ENCODE measurements at regions not wholly inside any gene's neighbourhood (a gene's known extent, or its start where the extent isn't known, plus 50 kb on each side); places are given as distances from the start of the nearest gene placed in this dataset.
"Not testable (repeated sequence)": the region's sequence is repeated elsewhere in the genome, so short reads cannot be mapped to it uniquely, and the experiment has no call there.

DNA sequence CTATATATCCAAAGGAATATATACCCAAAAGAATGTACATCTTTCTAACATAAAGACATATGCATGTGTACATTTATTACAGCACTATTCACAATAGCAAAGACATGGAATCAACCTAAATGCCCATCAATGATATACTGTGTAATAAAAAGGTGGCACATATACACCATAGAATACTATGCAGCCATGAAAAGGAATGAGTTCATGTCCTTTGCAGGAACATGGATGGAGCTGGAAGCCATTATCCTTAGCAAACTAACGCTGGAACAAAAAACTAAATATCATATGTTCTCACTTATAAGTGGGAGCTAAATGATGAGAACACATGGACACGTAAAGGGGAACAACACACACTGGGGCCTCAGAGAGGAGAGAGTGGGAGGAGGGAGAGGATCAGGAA, 365.7 kb upstream of the FTMT start:
- DNase-seq: not testable (repeated sequence)

DNA sequence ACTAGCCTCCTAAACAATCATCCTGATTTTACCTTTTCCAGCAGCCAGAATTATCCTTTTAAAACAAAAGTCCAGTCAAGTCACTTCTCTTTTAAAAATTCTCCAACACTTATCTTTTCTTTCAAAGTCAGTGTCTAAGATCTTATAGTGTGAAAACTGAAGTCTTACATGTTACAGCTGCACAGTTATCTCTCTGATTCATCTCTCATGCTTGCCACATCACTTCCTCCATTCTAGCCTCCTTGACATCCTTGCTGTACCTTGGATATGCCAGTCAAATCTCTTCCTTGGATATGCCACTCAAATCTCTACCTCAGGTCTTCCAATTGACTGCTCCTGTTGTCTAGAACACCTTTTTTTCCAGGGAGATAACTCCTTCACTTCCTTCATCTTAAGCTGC, 361.7 kb upstream of the FTMT start:
- DNase-seq: no peak

DNA sequence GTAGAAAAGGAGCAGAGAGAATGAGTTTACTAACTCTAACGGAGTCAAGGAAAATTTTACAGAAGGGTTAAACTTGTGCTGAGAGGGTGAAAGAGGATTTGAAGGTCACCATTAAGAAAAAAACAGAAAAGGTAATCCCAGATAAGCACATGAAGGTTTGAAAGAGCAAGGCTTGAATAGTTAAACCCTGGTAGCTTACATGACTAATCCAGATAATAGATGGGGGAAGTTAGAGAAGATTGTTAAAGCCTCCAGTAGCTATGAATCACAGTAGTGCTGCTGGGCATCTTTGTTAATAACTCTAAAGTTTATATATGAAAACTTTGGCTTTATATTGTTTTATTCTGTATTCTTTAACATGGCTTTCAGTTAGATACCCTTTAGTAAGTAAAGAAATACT, 354.5 kb upstream of the FTMT start:
- DNase-seq: no peak

DNA sequence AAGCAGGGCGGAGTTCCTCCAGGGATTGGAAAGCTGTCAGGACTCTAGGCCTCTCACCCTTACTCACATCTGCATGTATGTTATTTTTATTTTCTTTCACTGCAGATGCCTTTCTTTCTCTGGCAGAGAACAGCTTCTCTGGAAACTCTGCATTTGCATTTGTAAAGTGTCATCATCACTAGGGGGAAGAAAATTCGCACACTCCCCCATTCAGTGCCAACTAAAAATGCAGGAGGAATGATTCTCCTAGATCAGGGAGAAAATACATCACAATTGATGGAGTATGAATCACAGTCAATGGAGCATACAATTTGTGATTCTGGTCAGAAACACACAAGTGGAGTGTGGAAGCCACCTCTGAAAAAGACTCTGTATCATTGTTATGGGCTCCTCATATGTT, 351.4 kb upstream of the FTMT start:
- no peak for DNase-seq

DNA sequence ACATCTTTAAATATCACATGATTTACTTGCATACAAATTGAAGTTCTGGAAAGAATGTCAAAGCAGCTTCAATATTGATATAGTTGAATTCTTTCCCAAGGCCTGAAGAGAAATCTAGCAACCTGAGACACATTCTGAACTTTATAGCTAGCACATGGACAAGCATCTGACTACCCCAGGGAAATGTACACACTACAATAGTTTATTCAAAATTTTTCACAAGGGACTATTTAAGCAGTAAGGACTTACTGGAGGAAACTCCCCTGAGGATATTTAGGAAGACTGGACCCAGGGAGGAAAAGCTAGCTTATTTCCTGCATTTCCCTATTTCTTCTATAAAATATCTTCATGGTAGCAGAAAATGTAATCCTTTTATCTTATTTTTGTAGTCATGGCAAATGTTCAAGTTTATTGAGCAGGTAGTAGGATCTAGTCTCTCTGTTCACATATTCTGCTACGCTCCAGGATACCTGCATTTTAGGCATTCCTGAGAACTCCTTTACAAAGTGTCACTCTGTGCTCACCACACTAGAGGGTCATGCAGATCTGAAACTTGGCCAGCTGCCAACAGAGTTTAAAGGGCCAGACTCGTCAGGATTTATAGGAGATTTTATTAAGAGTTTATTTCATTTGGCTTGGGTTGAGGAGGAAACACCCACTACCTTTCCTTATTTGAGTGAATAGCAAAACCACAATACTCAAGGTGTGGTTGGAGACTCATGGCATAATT, 348.4 kb upstream of the FTMT start:
- DNase-seq: peak; percentile 40

DNA sequence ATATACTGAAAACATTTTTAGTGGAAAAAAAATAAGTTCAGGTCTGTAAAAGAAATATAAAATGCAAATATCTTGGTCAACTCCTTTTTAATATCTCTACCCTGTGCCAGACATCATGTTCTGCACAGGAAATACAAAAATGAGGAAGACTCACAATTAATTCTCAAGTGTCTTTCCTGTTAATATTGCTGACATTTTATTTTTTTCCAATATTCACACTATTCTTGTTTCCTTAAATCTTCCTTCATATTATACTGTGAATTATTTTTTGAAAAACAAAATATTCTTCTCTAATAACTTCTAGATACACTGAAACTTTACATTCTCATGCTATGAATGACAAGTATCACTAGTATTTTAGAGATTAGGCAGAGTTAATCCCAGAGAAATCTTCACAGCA, 334.7 kb upstream of the FTMT start:
- DNase-seq: no peak

DNA sequence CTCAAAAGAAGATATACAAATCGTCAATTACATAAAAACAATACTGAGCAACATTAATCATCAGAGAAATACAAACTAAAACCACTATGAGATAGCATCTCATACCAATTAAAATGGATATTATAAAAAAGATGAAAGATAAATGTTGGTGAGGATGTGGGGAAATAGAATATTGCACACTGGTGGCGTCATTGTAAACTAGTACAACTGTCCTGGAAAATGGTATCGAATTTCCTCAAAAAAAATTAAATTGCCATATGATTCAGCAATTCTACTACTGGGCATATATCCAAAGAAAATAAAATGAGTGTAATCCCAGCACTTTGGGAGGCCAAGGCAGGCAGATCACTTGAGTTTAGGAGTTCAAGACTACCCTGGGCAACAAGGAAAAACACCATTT, 326.0 kb upstream of the FTMT start:
- DNase-seq: no peak

DNA sequence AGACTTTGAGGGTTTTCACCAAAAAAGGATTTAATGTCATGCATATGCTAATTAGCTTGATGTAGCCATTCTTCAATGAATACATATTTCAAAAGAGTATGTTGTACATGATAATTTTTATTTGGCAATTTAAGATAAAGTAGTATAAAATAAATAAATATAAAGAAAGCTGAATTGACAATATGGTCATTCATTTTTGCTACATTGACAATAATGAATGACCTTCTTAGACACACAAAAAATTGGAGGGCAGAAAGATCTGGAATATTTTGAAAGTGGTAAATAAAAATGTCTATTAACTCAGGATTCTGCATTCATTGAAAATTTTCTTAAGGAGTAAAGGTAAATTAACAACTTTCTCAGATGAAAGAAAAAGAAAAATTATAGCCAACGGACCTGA, 324.8 kb upstream of the FTMT start:
- DNase-seq: no peak

DNA sequence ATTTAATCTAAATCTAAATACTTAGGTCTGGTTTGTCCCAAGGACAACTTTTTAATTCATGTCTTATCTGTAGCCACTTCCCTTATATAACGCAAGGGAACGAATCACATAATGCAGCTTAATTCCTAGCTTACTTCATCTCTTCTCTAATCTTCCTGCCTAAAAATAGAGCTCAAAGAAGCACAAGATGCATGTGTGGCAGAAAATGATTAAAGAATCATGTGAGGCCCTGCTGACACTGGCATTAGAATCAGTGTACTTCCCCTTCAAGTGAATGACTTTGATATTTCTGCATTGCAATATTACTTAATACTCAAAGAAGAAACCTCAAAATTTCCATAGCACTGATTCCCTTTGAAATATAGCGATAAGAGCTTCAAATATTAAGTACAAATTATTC, 317.9 kb upstream of the FTMT start:
- no peak for DNase-seq

DNA sequence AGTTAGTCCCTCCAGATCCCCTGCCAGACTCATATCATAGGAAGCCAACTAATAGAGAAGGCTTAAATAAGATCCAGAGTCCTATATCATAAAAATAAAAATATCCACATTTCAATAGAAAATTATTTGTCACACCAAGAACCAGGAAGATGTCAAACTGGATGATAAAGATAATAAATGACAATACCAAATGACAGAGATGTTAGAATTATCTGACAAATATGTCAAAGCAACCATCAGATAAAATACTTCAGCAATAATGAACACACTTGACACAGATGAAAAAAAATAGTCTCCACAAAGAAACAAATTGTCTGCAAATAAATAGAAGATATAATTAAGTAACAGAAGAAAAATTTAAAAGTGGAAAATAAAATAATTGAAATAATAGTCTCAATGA, 300.7 kb upstream of the FTMT start:
- no peak for DNase-seq

DNA sequence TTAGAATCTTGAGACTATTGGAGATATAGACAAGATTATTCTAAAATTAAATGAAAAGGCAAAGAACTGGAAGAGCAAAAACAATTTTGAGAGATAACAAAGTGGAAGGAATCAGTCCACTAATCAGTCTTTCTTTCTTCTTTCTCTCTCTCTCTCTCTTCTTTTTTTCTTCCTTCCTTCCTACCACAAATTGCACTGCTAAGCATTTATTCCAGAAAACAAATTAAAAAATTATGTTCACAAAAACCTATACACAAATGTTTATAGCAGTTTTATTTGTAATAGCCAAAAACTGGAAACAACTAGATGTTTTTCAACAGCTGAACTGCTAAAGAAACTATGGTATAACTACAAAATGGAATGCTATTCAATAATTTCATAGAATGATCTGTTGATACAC, 291.9 kb upstream of the FTMT start:
- DNase-seq: no peak

DNA sequence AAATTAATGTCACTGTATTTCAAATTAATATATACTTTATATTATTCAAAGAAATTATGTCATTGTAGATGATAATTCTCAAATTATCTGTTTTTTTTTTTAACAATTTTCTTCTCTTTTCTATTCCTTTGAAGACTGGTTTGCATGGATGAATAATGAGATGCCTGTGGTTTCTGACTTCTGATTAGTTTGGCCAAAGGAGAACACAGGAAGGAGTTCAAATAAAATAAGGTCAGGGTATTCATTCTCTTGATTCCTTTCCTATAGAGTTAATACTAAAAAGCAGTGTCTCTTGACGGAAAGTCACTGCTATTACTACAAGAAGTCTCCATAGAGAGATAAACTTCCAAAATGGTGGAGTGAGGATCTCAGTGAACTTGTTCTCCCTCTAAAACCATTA, 279.6 kb upstream of the FTMT start:
- DNase-seq: no peak

DNA sequence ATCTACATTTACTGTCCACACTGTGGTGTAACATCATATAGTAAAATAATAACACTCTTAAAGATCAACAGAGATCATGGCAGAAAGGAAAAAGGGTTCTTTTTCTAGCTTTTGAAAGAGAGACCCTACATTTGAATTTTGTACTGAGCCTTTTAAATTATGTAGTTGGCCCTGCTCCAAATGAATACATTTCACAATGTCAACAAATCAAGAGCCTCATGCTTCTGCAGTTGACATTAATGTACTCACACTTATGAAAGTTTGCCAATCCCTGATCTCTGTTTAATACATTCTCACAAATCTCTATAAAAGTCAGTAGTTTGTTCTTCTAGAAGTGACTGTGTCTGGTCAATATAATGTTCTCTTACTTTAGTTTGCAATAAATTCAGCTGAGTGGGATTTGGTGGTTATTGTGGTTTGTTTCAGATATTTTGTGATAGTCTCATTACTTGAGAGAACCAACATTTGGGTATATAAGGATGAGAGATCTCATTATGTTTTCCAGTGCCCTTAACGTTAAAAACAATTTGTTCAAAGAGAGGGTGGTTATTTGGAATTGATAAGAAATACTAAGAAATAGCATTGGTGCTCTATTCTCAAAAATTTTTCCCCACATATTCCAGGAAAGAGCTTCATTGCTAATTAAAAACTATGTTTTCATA, 277.8 kb upstream of the FTMT start:
- DNase-seq: no peak

DNA sequence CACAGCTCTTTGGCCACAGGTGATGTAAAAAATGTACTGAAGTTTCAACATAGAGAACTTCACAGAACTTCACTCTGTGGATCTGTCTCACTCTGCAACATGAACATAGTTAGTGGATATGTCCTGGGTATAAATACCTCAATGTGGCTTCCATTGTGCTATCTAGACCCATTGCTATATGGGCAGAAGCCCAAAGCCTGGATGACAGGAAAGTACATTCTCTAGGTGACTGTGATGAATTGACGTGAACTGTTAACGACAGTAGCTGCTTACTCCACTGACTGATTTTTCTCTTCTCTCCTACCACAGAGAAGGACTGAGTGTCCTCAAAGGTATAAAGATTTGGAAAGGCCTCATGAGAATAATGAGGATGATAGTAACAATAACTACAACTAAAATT, 270.1 kb upstream of the FTMT start:
- DNase-seq: no peak

DNA sequence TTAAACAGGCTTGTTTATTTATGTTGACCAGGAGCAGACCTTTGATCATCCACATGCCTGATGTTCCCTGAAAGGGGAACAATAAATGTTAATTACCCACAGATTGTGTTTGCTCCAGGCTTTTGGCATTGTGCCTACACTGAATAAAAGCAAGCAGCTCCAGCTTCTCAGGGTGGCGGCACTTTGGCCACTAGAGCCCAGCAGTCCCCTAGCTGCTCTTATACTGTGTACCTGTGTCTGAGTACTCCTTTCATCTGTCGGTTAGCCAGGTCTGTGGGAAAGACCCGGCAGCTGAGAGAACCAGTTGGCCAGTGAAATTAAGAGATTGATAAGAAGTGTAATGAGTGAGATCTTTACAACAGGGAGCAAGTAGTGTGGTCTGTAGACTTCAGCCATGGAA, 254.8 kb upstream of the FTMT start:
- no peak for DNase-seq

DNA sequence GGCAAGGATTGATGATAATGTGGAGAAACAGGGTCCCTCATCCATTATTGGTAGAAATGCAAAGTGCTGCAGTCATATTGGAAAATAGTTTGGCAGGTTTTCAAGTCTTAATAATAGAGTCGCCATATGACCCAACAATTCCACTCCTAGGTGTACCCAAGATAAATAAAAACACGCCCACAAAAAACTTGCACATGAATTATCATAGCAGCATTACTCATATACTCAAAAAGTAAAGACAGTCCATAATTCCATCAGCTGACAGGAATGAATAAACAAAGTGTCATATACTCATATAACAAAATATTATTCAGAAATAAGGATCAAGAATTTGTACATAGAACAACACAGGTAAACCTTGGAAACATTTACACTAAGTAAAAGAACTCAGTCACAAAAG, 242.9 kb upstream of the FTMT start:
- no peak for DNase-seq

DNA sequence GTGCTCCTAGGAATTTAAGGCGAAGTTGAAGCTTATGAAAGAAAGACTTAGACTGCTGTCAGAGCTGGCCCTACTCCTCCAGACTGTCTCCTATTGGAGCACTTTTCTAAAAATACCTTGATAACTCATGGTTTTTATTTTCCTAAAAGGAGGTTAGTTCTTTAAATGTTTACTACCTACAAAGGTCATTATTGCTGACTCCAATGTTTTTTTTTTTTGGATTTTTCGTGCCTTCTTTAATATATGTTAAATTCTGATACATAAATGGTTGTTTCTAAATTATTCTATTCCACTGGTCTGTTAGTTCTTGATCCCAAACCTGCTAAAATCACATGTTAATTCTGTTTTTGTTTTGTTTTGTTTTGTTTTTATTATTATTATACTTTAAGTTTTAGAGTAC, 227.6 kb upstream of the FTMT start:
- no peak for DNase-seq

DNA sequence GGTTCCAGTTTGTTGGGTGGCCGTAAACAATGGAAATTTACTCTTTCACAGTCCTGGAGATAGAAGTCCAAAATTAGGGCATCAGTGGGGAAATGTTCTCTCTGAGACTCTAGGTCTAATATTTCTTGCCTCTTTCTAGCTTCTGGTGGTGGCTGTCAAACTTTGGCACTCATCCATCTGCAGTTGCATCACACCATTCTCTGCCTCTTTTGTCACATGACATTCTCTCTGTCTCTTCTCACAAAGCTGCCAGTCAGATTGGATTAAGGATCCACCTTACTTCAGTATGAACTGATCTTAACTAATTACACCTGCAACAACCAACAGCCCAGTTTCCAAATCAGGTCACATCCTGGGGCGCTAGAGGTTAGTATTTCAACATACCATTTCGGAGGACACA, 222.9 kb upstream of the FTMT start:
- DNase-seq: no peak

DNA sequence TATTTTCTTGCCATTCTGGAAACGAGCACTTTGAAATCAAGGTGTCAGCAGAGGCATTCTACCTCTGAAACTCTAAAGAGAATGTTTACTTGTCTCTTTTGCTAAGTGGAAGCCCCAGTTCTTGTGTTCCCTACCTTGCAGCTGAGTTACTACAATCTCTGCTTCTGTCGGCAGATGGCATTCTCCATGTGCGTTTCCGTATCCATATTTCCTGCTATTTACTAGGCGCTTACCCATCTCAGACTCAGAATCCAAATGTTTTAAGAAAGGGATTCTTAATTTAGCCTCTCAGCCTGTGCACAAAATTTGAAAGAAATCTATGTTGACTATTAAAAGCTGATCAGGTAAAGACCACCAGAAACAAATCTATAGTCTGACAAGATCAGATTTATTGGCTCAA, 221.3 kb upstream of the FTMT start:
- DNase-seq: peak; percentile 17

DNA sequence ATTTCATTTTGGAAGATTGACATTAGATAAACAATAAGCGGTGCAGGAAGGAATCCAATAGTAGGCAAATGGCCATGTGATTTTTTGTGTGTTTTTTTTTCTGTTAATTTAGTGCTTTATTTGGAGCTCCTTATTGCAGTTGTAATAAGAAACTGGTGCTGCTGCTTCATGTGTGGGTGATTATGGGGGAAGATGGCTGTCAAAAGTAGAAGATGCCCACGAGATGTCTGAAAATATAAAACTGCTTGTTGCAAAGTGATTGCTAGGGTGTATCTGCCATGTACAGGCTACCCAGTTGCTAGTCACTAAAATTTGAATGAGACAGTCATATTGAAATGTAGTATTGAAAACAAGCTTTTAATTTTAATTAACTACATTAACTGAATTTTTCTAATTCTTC, 216.7 kb upstream of the FTMT start:
- DNase-seq: no peak

DNA sequence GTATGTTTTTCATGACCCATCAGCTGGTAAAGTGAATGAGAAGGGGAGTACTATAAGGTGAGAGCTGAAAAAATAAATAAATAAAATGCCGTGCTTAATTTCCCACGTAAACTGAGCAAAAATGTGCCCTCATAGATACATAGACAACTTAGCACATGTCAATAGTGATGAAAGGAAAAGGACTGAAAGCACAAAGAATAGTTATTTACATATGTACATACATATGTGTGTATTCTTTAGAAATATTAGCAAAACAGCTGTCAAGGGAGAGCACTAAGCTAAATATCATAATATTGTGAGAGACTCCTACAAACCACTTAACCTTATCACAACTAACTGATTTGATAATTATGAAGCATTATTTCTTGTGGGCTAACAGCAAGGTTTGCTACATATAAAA, 213.6 kb upstream of the FTMT start:
- DNase-seq: no peak

DNA sequence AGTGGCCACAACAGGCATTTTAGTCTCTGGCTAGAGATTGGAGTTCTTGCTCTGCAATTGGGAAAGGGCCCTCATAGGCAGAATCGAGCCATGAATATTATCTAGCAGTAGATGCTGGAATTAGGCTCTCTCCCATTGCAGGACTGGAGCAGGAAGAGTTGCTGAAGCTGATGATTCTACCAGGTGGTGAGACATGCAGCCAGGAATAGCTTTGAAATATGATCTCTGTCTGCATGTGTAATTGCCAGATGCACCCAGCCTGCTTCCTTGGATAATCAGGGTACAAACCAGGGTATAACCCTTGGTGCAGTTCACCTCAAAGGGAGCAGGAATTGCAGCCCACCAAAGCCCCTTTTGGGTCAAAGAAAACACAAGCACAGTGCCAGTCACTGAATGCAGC, 211.4 kb upstream of the FTMT start:
- DNase-seq: no peak

DNA sequence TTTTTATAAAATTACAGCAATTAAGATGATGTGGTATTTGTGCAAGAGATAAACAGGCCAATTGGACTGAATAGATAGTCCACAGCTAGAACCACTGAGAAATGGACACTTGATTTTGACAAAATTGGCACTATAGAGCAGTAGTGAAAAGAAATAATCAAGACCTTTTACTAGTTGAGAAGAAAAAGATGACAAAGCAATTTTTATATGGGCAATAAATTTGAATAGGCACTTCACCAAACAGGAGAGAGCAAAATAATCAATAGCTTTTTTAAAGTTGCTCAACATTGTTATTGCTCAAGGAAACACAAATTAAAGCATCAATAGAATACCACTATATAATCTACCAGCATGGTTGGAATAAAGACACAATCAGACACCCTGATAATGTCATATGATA, 193.5 kb upstream of the FTMT start:
- DNase-seq: no peak

DNA sequence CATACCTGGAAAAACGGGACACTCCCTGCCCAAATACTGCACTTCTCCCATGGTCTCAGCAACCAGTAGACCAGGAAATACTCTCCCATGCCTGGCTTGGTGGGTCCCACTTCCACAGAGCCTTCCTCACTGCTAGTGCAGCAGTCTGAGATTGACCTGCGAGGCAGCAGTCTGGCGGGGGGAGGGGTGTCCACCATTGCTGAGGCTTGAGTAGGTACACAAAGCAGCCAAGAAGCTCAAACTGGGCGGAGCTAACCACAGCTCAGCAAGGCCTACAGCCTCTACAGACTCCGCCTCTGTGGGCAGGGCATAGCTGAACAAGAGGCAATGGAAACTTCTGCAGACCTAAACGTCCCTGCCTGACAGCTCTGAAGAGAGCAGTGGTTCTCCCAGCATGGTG, 191.5 kb upstream of the FTMT start:
- no peak for DNase-seq

Measured in left kidney (tissue), 1 donor.